ENCODE measurements at regions not wholly inside any gene's neighbourhood (a gene's known extent, or its start where the extent isn't known, plus 50 kb on each side); places are given as distances from the start of the nearest gene placed in this dataset.

DNA sequence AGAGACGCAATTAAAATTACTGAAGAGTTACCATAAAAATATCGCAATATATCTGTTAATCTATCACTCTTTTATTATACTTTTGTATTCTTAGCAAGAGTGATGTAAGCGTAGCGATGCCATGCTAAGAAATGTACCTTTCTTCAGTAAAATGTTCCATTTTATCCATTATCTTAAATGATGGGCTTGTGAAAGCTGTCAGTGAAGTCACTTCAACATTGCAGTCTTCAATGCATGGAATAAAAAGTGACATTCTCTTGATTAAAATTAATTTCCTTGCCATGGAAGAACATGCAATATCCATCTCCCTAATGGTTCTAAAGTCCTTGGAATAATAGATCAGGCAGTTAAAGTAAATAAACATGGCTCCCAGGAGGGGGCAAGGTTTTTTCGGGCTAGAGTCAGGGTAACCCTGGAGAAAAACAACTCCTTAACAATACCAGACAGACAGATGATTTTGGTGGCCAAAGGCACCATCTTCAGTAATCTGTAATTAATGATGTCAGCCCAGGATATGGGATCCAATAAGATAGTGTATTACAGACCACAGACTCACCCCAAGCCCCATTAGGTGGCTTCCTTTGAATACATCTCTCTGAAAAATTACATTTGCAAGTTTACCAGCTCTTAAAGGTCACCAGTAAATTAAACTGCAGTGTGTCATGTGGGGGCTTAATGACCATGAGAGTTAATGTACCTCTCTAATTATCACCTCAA lies 677.1 kb downstream of the DTWD2 start:
- no peak overlapping the region for H3K4me3 ChIP-seq (ENCODE audit: low read depth, low read length)
- DNase-seq (ENCODE audit: low read depth): no peak
- TF ChIP-seq CTCF (IDR thresholded peaks at IDR 0.05; ENCODE audit: insufficient read depth, low read depth, low read length): no peak

- H3K4me3 ChIP-seq (ENCODE audit: low read depth, low read length): no peak overlapping the region
- DNase-seq (ENCODE audit: low read depth): no peak
- no peak for TF ChIP-seq CTCF (IDR thresholded peaks at IDR 0.05; ENCODE audit: insufficient read depth, low read depth, low read length)
Observed at GRCh38 chr5:118310401-118310800, 677.9 kb downstream of the DTWD2 start.

GRCh38 chr5:118303296-118303695 lies 685.1 kb downstream of the DTWD2 start:
- no peak for TF ChIP-seq CTCF (IDR thresholded peaks at IDR 0.05; ENCODE audit: insufficient read depth, low read depth, low read length)
- DNase-seq (ENCODE audit: low read depth): no peak

DNA sequence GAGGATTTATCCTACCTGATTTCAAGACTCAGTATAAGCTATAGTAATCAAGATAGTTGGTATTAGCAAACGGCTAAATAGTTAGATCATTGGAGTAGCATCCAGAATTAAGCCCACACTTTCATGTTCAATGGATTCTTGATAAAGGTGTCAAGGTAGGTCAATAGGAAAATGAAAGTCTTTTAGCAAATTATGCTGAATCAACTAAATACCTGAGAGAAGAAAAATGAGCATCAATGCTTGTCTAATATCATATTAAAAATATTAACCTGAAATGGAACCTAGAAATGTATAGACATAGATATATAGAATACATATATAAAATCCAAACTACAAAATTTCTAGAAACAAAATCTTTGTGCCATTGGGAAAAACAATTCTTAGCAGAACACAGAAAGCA lies 685.6 kb downstream of the DTWD2 start:
- H3K4me3 ChIP-seq (ENCODE audit: low read depth, low read length): no peak overlapping the region
- TF ChIP-seq CTCF (IDR thresholded peaks at IDR 0.05; ENCODE audit: insufficient read depth, low read depth, low read length): no peak

More at GRCh38 chr5:118303296-118303695, 685.1 kb downstream of the DTWD2 start:
- H3K4me3 ChIP-seq (ENCODE audit: low read depth, low read length): no peak overlapping the region

DNA sequence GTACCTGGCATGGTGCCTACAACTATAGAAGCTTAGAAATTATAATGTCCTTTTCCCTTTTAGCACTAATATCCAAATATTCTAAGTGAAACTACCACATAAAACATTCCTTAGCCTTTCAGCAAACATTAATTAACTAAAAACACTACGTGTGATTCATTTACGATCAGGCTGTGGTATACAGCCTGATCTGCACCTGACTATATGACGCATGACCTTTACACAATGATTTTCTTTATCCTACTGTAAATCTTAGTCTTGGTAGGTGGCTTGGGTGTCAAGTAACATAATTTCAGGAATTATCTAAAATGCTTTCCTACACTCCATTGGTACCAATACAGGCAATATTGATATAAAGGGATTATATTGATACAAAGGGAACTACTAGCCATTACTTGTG lies 686.7 kb downstream of the DTWD2 start:
- H3K4me3 ChIP-seq (ENCODE audit: low read depth, low read length): no peak overlapping the region
- no peak for TF ChIP-seq CTCF (IDR thresholded peaks at IDR 0.05; ENCODE audit: insufficient read depth, low read depth, low read length)
- no peak for DNase-seq (ENCODE audit: low read depth)

More for the DNA sequence above, 685.6 kb downstream of the DTWD2 start:
- no peak for DNase-seq (ENCODE audit: low read depth)

- TF ChIP-seq CTCF (IDR thresholded peaks at IDR 0.05; ENCODE audit: insufficient read depth, low read depth, low read length): no peak
- H3K4me3 ChIP-seq (ENCODE audit: low read depth, low read length): no peak overlapping the region
- DNase-seq (ENCODE audit: low read depth): no peak
Observed at GRCh38 chr5:118295045-118295444, 693.3 kb downstream of the DTWD2 start.

- no peak for TF ChIP-seq CTCF (IDR thresholded peaks at IDR 0.05; ENCODE audit: insufficient read depth, low read depth, low read length)
- no peak for DNase-seq (ENCODE audit: low read depth)
- no peak overlapping the region for H3K4me3 ChIP-seq (ENCODE audit: low read depth, low read length)
Observed at GRCh38 chr5:118293378-118293777, 695.0 kb downstream of the DTWD2 start.
